ENCODE measurements at regions not wholly inside any gene's neighbourhood (a gene's known extent, or its start where the extent isn't known, plus 50 kb on each side); places are given as distances from the start of the nearest gene placed in this dataset.

DNA sequence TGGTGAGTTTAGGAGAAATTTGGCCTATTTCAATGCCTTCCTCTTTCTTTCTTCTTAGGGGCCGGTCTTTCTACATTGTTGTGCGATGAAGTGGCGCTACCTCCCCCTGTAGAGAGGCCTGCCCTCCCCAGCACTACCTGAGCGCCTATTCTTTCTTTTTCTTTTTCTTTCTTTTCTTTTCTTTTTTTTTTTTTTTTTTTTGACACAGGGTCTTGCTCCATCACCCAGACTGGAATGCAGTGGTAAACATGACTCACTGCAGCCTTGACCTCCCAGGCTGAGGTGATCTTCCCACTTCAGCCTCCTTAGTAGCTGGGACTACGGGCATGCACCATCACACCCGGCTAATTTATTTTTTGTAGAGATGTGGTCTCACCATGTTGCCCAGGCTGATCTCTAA is 136.1 kb upstream of the MAX start:
- no peaks in the 10 kb centered on the region for H3K27me3 ChIP-seq (ENCODE audit: low read length)
- H3K4me3 ChIP-seq (ENCODE audit: insufficient read depth, low read length, poor library complexity, severe bottlenecking) = no peak overlapping the region
- no peaks in the 10 kb centered on the region for H3K79me2 ChIP-seq (ENCODE audit: insufficient read depth, low read length)
- no peaks in the 10 kb centered on the region for H3F3A ChIP-seq (ENCODE audit: insufficient read depth)
- no peaks in the 10 kb centered on the region for H4K20me1 ChIP-seq (ENCODE audit: low read depth, low read length)
- no peaks in the 10 kb centered on the region for H3K9me3 ChIP-seq (ENCODE audit: insufficient read depth, low read length)
- H3K27ac ChIP-seq (ENCODE audit: low read depth, low read length) = no peak overlapping the region
- no peak overlapping the region for H3K4me2 ChIP-seq (ENCODE audit: low read depth, low read length, poor library complexity, severe bottlenecking)
- H2AFZ ChIP-seq (ENCODE audit: low read depth, low read length, severe bottlenecking) = no peak overlapping the region
- H3K9ac ChIP-seq (ENCODE audit: low read length) = no peak overlapping the region
- H3K9me2 ChIP-seq (replicated peaks; ENCODE audit: insufficient read depth, low read length) = no peaks in the 10 kb centered on the region
- TF ChIP-seq, protein P1, sequence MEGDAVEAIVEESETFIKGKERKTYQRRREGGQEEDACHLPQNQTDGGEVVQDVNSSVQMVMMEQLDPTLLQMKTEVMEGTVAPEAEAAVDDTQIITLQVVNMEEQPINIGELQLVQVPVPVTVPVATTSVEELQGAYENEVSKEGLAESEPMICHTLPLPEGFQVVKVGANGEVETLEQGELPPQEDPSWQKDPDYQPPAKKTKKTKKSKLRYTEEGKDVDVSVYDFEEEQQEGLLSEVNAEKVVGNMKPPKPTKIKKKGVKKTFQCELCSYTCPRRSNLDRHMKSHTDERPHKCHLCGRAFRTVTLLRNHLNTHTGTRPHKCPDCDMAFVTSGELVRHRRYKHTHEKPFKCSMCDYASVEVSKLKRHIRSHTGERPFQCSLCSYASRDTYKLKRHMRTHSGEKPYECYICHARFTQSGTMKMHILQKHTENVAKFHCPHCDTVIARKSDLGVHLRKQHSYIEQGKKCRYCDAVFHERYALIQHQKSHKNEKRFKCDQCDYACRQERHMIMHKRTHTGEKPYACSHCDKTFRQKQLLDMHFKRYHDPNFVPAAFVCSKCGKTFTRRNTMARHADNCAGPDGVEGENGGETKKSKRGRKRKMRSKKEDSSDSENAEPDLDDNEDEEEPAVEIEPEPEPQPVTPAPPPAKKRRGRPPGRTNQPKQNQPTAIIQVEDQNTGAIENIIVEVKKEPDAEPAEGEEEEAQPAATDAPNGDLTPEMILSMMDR (IDR thresholded peaks at IDR 0.05; ENCODE audit: insufficient read depth, low read length, poor library complexity, severe bottlenecking) = no peak
- no peak for TF ChIP-seq EZH2phosphoT487 (conservative IDR thresholded peaks at IDR 0.05; ENCODE audit: low read length)
- H3K36me3 ChIP-seq (ENCODE audit: low read length) = no peaks in the 10 kb centered on the region

DNA sequence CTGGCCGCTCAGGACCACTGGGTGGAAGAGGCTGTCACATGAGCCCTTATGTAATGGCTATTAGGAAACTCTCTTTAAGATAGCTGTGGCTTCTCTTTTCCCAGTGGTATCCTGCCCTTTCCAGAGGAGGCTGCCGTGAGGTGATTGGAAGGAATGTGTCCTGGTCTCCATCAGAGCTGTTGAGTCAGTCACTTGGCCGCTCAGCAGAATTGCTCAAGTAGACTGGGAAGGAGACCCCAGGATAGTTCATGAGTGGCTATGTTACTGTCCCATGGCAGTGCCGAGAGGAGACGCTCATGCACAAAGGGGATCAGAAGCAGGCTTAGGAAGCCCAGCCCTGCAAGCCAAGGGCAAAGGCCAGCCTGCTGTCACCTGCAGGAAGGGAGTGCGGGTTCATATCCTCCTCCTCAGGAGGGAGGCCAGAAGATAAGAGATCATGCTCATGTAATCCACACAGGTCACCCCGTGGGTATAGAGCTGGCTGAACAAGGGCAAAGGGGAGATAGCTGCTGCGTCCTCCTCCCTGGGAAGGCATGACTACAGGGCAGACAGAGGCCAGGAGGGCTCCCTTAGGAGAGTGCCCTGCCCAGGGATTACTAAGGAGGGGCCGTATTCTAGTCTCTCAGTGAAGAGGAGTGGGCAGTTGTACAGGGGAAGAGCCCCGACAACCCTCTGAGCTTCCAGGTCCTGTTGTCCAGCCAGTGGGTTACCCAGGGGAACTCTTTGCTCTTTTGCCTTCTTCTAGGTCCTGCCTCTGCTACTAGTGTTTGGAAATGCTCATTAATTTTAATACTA is 137.0 kb upstream of the MAX start:
- Histone ChIP-seq H3K36me3 (ENCODE audit: low read length) (no peaks in the 10 kb centered on the region), H4K20me1 (ENCODE audit: low read depth, low read length) (no peaks in the 10 kb centered on the region), H3K27ac (ENCODE audit: low read depth, low read length) (no peak overlapping the region), H3K79me2 (ENCODE audit: insufficient read depth, low read length) (no peaks in the 10 kb centered on the region), H3K4me2 (ENCODE audit: low read depth, low read length, poor library complexity, severe bottlenecking) (no peak overlapping the region), H3K9me2 (replicated peaks; ENCODE audit: insufficient read depth, low read length) (no peaks in the 10 kb centered on the region), H3K9me3 (ENCODE audit: insufficient read depth, low read length) (no peaks in the 10 kb centered on the region), H3K4me3 (ENCODE audit: insufficient read depth, low read length, poor library complexity, severe bottlenecking) (no peak overlapping the region), H3F3A (ENCODE audit: insufficient read depth) (no peaks in the 10 kb centered on the region), H2AFZ (ENCODE audit: low read depth, low read length, severe bottlenecking) (no peak overlapping the region), H3K9ac (ENCODE audit: low read length) (no peak overlapping the region), H3K27me3 (ENCODE audit: low read length) (no peaks in the 10 kb centered on the region)
- TF ChIP-seq, protein P1 (IDR thresholded peaks at IDR 0.05; ENCODE audit: insufficient read depth, low read length, poor library complexity, severe bottlenecking) = no peak
- no peak for TF ChIP-seq EZH2phosphoT487 (conservative IDR thresholded peaks at IDR 0.05; ENCODE audit: low read length)

DNA sequence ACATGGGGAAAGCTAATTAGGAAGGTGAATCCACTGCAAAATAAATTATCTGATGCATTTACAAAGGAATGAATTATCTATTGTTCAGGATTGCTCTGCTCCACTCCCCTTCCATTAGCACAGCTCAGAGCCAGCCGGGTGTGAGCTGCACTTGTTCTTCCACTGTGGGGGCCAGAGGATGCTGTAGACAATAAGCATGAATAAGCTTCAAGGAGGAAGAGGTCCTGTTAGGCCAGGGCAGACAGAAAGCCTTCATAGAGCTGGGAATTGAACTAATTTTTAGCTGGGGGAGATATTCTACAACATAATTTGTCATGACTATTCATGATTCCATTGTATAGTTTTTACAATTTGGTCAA is 137.6 kb upstream of the MAX start:
- H3F3A ChIP-seq (ENCODE audit: insufficient read depth) = no peaks in the 10 kb centered on the region
- no peaks in the 10 kb centered on the region for H3K36me3 ChIP-seq (ENCODE audit: low read length)
- no peaks in the 10 kb centered on the region for H3K27me3 ChIP-seq (ENCODE audit: low read length)
- H2AFZ ChIP-seq (ENCODE audit: low read depth, low read length, severe bottlenecking) = no peak overlapping the region
- no peak overlapping the region for H3K27ac ChIP-seq (ENCODE audit: low read depth, low read length)
- H3K9me3 ChIP-seq (ENCODE audit: insufficient read depth, low read length) = no peaks in the 10 kb centered on the region
- no peak overlapping the region for H3K4me2 ChIP-seq (ENCODE audit: low read depth, low read length, poor library complexity, severe bottlenecking)
- no peak overlapping the region for H3K4me3 ChIP-seq (ENCODE audit: insufficient read depth, low read length, poor library complexity, severe bottlenecking)
- H4K20me1 ChIP-seq (ENCODE audit: low read depth, low read length) = no peaks in the 10 kb centered on the region
- H3K9ac ChIP-seq (ENCODE audit: low read length) = no peak overlapping the region
- H3K79me2 ChIP-seq (ENCODE audit: insufficient read depth, low read length) = no peaks in the 10 kb centered on the region
- TF ChIP-seq, protein P1 (IDR thresholded peaks at IDR 0.05; ENCODE audit: insufficient read depth, low read length, poor library complexity, severe bottlenecking) = no peak
- no peak for TF ChIP-seq EZH2phosphoT487 (conservative IDR thresholded peaks at IDR 0.05; ENCODE audit: low read length)
- H3K9me2 ChIP-seq (replicated peaks; ENCODE audit: insufficient read depth, low read length) = no peaks in the 10 kb centered on the region

Measured in SU-DHL-6 (cell line).